ENCODE measurements at regions not wholly inside any gene's neighbourhood (a gene's known extent, or its start where the extent isn't known, plus 50 kb on each side); places are given as distances from the start of the nearest gene placed in this dataset.

DNA sequence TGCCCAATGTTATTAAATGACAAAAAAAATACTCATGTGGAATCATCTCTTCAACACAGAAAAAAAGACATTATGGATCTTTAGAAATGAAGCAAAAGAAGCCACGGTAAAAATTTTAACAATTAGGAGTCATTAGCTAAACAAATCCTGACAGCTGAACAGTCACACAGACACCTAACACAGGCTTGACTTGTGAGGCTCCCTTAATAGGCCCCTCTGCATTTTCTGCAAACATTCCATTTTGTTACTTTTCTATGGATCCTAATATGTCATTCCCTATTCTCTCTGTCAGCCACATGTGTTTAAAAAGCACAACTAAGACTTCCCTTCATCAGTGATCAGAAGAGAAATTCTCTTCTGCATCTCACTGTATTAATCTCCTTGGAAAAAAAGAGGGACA lies 1331.5 kb downstream of the CDH8 start:
- TF ChIP-seq POLR2A (IDR thresholded peaks at IDR 0.05) (no peak), CTCF (IDR thresholded peaks at IDR 0.05) (no peak), EP300 (IDR thresholded peaks at IDR 0.05) (no peak)
- DNase-seq, result no peak

DNA sequence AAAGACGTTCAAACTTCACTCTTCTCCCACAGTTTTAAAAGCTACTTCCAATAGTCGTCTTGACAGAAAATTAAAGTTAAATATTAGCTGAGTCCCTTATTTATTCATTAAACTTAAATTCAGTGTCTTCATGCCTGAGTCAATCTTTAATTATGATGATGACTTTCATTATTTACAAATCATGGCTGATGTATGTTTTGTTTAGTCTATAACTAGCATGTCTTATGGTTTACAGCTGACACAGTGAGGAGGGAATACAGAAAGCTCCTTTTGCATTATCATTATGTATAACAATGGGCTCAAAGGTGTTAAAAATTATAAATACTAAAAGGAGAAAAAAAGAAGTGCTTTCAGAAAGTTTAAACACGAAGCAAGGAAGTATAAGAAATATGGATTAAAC lies 1333.1 kb downstream of the CDH8 start:
- H3K27me3 ChIP-seq, result no peaks in the 10 kb centered on the region
- TF ChIP-seq CTCF (IDR thresholded peaks at IDR 0.05) (no peak), POLR2A (IDR thresholded peaks at IDR 0.05) (no peak), EP300 (IDR thresholded peaks at IDR 0.05) (no peak)
- no peak for DNase-seq
- 37 to 58% (median 48%) methylated on average over 3 of the region's 3 CpGs for WGBS, 3 donors
- H3K4me3 ChIP-seq, result no peak overlapping the region
- intact Hi-C loops (cut with DNase I), result no loop called here
- no peaks in the 10 kb centered on the region for H3K36me3 ChIP-seq
- no peaks in the 10 kb centered on the region for H3K4me1 ChIP-seq (ENCODE audit: insufficient read depth)
- H3K27ac ChIP-seq, result no peak overlapping the region
- H3K9me3 ChIP-seq, result no peaks in the 10 kb centered on the region

More for the DNA sequence above, 1331.5 kb downstream of the CDH8 start:
- Histone ChIP-seq H3K4me3 (no peak overlapping the region), H3K4me1 (ENCODE audit: insufficient read depth) (no peaks in the 10 kb centered on the region), H3K27ac (no peak overlapping the region), H3K9me3 (no peaks in the 10 kb centered on the region), H3K36me3 (no peaks in the 10 kb centered on the region), H3K27me3 (no peaks in the 10 kb centered on the region)
- intact Hi-C loops (cut with DNase I), result no loop called here
- WGBS, 3 donors, result 69 to 94% (median 69%) methylated on average over 1 of the region's 1 CpG

- 69 to 78% (median 77%) methylated on average over 2 of the region's 2 CpGs for WGBS, 3 donors
- Histone ChIP-seq H3K36me3 (no peaks in the 10 kb centered on the region), H3K4me3 (no peak overlapping the region), H3K27me3 (no peaks in the 10 kb centered on the region), H3K4me1 (ENCODE audit: insufficient read depth) (no peaks in the 10 kb centered on the region), H3K27ac (no peak overlapping the region), H3K9me3 (peaks cover 0 to 2% of the 10 kb centered on the region in 2 donors)
- TF ChIP-seq EP300 (IDR thresholded peaks at IDR 0.05) (no peak), POLR2A (IDR thresholded peaks at IDR 0.05) (no peak), CTCF (IDR thresholded peaks at IDR 0.05) (no peak)
- intact Hi-C loops (cut with DNase I), result no loop called here
- DNase-seq, result no peak
These were observed 1349.4 kb downstream of the CDH8 start for GRCh38 chr16:60686824-60687223.

DNA sequence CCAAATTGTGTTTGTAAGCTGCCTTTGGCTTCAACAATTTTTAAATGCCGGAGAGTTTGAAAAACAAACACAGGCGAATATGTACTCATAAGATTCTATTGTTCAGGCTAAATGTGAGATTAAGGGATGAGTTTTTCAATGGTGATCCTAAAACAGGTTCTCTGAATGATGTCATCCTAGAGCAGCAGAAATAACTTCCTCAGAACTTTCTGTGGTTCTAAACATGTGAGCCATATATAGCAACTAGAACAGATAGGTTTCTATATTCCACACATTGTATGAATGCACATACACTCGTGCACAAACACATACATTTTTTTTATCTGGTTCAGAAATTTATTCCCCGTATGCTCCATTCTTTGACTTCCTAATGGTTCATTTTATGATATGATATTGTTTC lies 1352.2 kb downstream of the CDH8 start:
- Histone ChIP-seq H3K4me1 (ENCODE audit: insufficient read depth) (no peaks in the 10 kb centered on the region), H3K27me3 (no peaks in the 10 kb centered on the region), H3K36me3 (no peaks in the 10 kb centered on the region), H3K27ac (no peak overlapping the region), H3K9me3 (no peaks in the 10 kb centered on the region), H3K4me3 (no peak overlapping the region)
- DNase-seq, result no peak
- intact Hi-C loops (cut with DNase I), result no loop called here
- no peak for TF ChIP-seq POLR2A (IDR thresholded peaks at IDR 0.05)
- 39 to 67% (median 41%) methylated on average over 4 of the region's 4 CpGs for WGBS, 3 donors

GRCh38 chr16:60682219-60682618 lies 1354.0 kb downstream of the CDH8 start:
- H3K27me3 ChIP-seq, result no peaks in the 10 kb centered on the region
- H3K9me3 ChIP-seq, result no peaks in the 10 kb centered on the region
- H3K36me3 ChIP-seq, result no peaks in the 10 kb centered on the region
- H3K27ac ChIP-seq, result no peak overlapping the region
- 68 to 76% (median 69%) methylated on average over 1 of the region's 1 CpG for WGBS, 3 donors
- H3K4me3 ChIP-seq, result no peak overlapping the region
- intact Hi-C loops (cut with DNase I), result no loop called here
- no peak for TF ChIP-seq EP300 (IDR thresholded peaks at IDR 0.05)
- no peak for TF ChIP-seq POLR2A (IDR thresholded peaks at IDR 0.05)
- TF ChIP-seq CTCF (IDR thresholded peaks at IDR 0.05), result no peak
- H3K4me1 ChIP-seq (ENCODE audit: insufficient read depth), result no peaks in the 10 kb centered on the region
- DNase-seq, result no peak

Data from ovary (tissue), 7 donors.